ENCODE measurements at regions not wholly inside any gene's neighbourhood (a gene's known extent, or its start where the extent isn't known, plus 50 kb on each side); places are given as distances from the start of the nearest gene placed in this dataset.

GRCh38 chr12:74337951-74338350 lies 199.7 kb upstream of the ATXN7L3B start:
- peaks cover 16% of the 10 kb centered on the region for H3K4me1 ChIP-seq (ENCODE audit: insufficient read depth, poor library complexity, severe bottlenecking)
- H3K9me3 ChIP-seq (ENCODE audit: severe bottlenecking), result no peaks in the 10 kb centered on the region
- DNase-seq (ENCODE audit: low spot score), result no peak
- no peaks in the 10 kb centered on the region for H3K27me3 ChIP-seq (ENCODE audit: insufficient read depth, poor library complexity, severe bottlenecking)
- TF ChIP-seq CTCF (IDR thresholded peaks at IDR 0.05; ENCODE audit: poor library complexity, severe bottlenecking), result no peak
- H3K4me3 ChIP-seq (ENCODE audit: severe bottlenecking), result no peak overlapping the region
- ATAC-seq (ENCODE audit: low read depth), result peak; percentile 99
- H3K27ac ChIP-seq (ENCODE audit: poor library complexity, severe bottlenecking), result peak overlapping the region; percentile 28
- no peaks in the 10 kb centered on the region for H3K36me3 ChIP-seq (ENCODE audit: low read depth)

- Histone ChIP-seq H3K27ac (ENCODE audit: poor library complexity, severe bottlenecking) (no peak overlapping the region), H3K36me3 (ENCODE audit: low read depth) (no peaks in the 10 kb centered on the region), H3K4me3 (ENCODE audit: severe bottlenecking) (no peak overlapping the region), H3K4me1 (ENCODE audit: insufficient read depth, poor library complexity, severe bottlenecking) (peaks cover 16% of the 10 kb centered on the region), H3K9me3 (ENCODE audit: severe bottlenecking) (no peaks in the 10 kb centered on the region), H3K27me3 (ENCODE audit: insufficient read depth, poor library complexity, severe bottlenecking) (no peaks in the 10 kb centered on the region)
- DNase-seq (ENCODE audit: low spot score), result no peak
- ATAC-seq (ENCODE audit: low read depth), result no peak
- TF ChIP-seq CTCF (IDR thresholded peaks at IDR 0.05; ENCODE audit: poor library complexity, severe bottlenecking), result no peak
These were observed 198.4 kb upstream of the ATXN7L3B start for GRCh38 chr12:74339211-74339610.

- no peaks in the 10 kb centered on the region for H3K4me1 ChIP-seq (ENCODE audit: insufficient read depth, poor library complexity, severe bottlenecking)
- H3K27ac ChIP-seq (ENCODE audit: poor library complexity, severe bottlenecking), result no peak overlapping the region
- no peak overlapping the region for H3K4me3 ChIP-seq (ENCODE audit: severe bottlenecking)
- no peaks in the 10 kb centered on the region for H3K27me3 ChIP-seq (ENCODE audit: insufficient read depth, poor library complexity, severe bottlenecking)
- no peak for DNase-seq (ENCODE audit: low spot score)
- no peak for ATAC-seq (ENCODE audit: low read depth)
- no peaks in the 10 kb centered on the region for H3K9me3 ChIP-seq (ENCODE audit: severe bottlenecking)
- H3K36me3 ChIP-seq (ENCODE audit: low read depth), result no peaks in the 10 kb centered on the region
- TF ChIP-seq CTCF (IDR thresholded peaks at IDR 0.05; ENCODE audit: poor library complexity, severe bottlenecking), result no peak
These were observed 187.7 kb upstream of the ATXN7L3B start for GRCh38 chr12:74349925-74350324.

- Histone ChIP-seq H3K36me3 (ENCODE audit: low read depth) (no peaks in the 10 kb centered on the region), H3K9me3 (ENCODE audit: severe bottlenecking) (no peaks in the 10 kb centered on the region), H3K4me3 (ENCODE audit: severe bottlenecking) (no peak overlapping the region), H3K4me1 (ENCODE audit: insufficient read depth, poor library complexity, severe bottlenecking) (no peaks in the 10 kb centered on the region), H3K27ac (ENCODE audit: poor library complexity, severe bottlenecking) (no peak overlapping the region), H3K27me3 (ENCODE audit: insufficient read depth, poor library complexity, severe bottlenecking) (no peaks in the 10 kb centered on the region)
- peak; percentile 72; the same call in 2 of the 3 replicates for ATAC-seq (ENCODE audit: low read depth)
- DNase-seq (ENCODE audit: low spot score), result no peak
- peak; percentile 71 for TF ChIP-seq CTCF (IDR thresholded peaks at IDR 0.05; ENCODE audit: poor library complexity, severe bottlenecking)
These were observed 172.3 kb upstream of the ATXN7L3B start for GRCh38 chr12:74365178-74365964.

GRCh38 chr12:74370608-74371216 lies 166.9 kb upstream of the ATXN7L3B start:
- H3K9me3 ChIP-seq (ENCODE audit: severe bottlenecking), result no peaks in the 10 kb centered on the region
- H3K27me3 ChIP-seq (ENCODE audit: insufficient read depth, poor library complexity, severe bottlenecking), result no peaks in the 10 kb centered on the region
- DNase-seq (ENCODE audit: low spot score), result no peak
- no peaks in the 10 kb centered on the region for H3K4me1 ChIP-seq (ENCODE audit: insufficient read depth, poor library complexity, severe bottlenecking)
- H3K27ac ChIP-seq (ENCODE audit: poor library complexity, severe bottlenecking), result no peak overlapping the region
- no peak for TF ChIP-seq CTCF (IDR thresholded peaks at IDR 0.05; ENCODE audit: poor library complexity, severe bottlenecking)
- H3K4me3 ChIP-seq (ENCODE audit: severe bottlenecking), result no peak overlapping the region
- no peak for ATAC-seq (ENCODE audit: low read depth)
- no peaks in the 10 kb centered on the region for H3K36me3 ChIP-seq (ENCODE audit: low read depth)

Measured in RWPE2 (cell line).